ENCODE measurements at regions not wholly inside any gene's neighbourhood (a gene's known extent, or its start where the extent isn't known, plus 50 kb on each side); places are given as distances from the start of the nearest gene placed in this dataset.

GRCh38 chr11:87662287-87662686 is 513.0 kb downstream of the RAB38 start:
- no peak for DNase-seq
- H3K9me3 ChIP-seq, result no peaks in the 10 kb centered on the region
- H3K4me3 ChIP-seq, result no peak overlapping the region
- H3K36me3 ChIP-seq, result no peaks in the 10 kb centered on the region
- ATAC-seq, result no peak
- no peak overlapping the region for H3K27ac ChIP-seq
- no peaks in the 10 kb centered on the region for H3K4me1 ChIP-seq
- intact Hi-C loops (cut with DNase I), result no loop called here
- no peak for TF ChIP-seq CTCF (IDR thresholded peaks at IDR 0.05)
- H3K27me3 ChIP-seq (ENCODE audit: low read depth), result no peaks in the 10 kb centered on the region

DNA sequence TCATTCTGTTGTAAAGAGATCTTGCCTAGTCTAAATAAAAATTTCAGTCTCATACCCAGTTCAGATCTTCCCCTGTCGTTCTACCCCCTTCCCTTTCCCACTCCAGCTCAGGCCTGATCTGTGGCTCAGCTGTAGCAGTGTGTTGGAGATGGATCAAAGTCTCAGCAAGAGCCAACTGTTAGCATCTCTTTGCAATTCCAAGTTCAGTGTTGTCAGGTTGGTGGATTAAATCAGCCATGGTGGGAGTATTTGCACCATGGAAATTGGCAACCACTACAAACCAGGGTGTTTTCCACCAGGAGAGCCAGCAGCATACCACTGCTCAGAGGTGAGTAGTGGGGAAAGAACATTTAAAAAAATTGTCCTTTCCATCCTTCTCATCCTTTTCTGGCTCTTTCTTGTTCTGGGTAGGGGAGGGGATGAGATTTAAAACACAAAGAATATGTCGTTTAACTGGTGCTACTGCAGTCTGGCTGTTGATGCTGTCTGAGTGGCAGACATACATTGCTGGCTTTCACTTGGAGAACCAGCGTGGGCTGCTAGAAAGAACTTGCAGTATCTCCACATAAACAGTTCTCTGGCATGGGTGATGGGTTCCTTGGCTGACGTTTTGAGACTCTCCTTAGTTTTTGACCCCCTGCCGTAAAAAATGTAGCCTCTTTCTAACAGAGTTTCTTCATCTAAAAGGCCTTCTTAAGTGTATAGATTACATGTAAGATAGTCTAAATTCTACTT is 514.1 kb downstream of the RAB38 start:
- no peak overlapping the region for H3K4me3 ChIP-seq
- TF ChIP-seq CTCF (IDR thresholded peaks at IDR 0.05), result no peak
- no peaks in the 10 kb centered on the region for H3K9me3 ChIP-seq
- H3K27me3 ChIP-seq (ENCODE audit: low read depth), result no peaks in the 10 kb centered on the region
- no peak for ATAC-seq
- intact Hi-C loops (cut with DNase I), result no loop called here
- no peaks in the 10 kb centered on the region for H3K4me1 ChIP-seq
- no peak overlapping the region for H3K27ac ChIP-seq
- no peak for DNase-seq
- no peaks in the 10 kb centered on the region for H3K36me3 ChIP-seq

DNA sequence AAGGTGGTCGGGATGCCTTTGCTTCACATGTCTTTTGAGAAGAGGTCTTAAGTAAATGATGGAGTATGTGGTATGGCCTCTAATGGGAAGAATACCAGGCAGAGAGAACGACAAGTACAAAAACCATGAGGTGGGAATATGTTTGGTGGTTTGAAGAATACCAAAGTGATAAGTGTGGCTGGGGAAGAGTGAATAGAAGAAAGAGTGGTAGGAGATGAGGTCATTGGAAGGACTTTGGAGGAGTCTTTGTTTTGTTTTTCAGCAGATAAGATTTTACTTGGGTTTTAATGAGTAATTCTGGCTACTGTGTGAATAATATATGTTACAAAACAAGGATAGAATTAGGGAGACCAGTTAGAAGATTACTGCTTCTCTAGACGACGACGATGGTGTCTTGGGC is 515.4 kb downstream of the RAB38 start:
- no peak for ATAC-seq
- Histone ChIP-seq H3K36me3 (no peaks in the 10 kb centered on the region), H3K27ac (no peak overlapping the region), H3K9me3 (no peaks in the 10 kb centered on the region), H3K4me1 (no peaks in the 10 kb centered on the region), H3K27me3 (ENCODE audit: low read depth) (no peaks in the 10 kb centered on the region), H3K4me3 (no peak overlapping the region)
- intact Hi-C loops (cut with DNase I), result no loop called here
- no peak for TF ChIP-seq CTCF (IDR thresholded peaks at IDR 0.05)
- DNase-seq, result no peak

- H3K4me1 ChIP-seq, result no peaks in the 10 kb centered on the region
- intact Hi-C loops (cut with DNase I), result no loop called here
- no peak for DNase-seq
- no peak for TF ChIP-seq CTCF (IDR thresholded peaks at IDR 0.05)
- no peaks in the 10 kb centered on the region for H3K9me3 ChIP-seq
- no peaks in the 10 kb centered on the region for H3K27me3 ChIP-seq (ENCODE audit: low read depth)
- no peak overlapping the region for H3K4me3 ChIP-seq
- no peaks in the 10 kb centered on the region for H3K36me3 ChIP-seq
- ATAC-seq, result no peak
- H3K27ac ChIP-seq, result no peak overlapping the region
Observed at GRCh38 chr11:87645626-87646025, 529.6 kb downstream of the RAB38 start.

DNA sequence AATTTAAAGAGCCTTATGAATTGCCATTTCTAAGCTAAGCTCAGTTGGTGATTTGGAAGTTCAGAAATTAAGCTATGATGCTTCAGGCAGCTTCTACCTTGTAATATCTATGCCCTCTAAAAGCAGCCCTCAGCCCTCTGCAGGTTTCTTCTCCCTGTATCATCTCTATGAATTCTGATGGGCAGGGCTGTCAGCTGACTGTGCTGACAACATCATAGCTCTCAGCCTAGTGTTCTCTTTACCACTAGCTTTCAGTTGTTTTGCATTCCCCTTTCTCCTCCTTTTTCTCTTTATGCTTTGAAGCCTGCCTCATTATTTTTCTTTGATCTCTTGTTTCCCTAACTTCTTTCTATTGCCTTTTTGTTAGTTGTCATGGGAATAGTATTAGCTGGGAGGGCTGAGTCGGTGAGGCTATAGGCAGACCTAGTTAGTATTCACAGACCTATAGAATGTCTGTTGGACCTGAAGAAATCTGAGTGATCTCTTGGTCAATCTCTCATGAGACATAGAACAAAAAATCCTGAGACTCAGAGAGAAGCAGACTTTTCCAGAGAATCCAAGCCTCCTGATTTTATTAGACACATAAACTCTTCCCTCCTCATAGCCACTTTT is 535.4 kb downstream of the RAB38 start:
- no peaks in the 10 kb centered on the region for H3K36me3 ChIP-seq
- intact Hi-C loops (cut with DNase I), result no loop called here

More for the DNA sequence above, 535.4 kb downstream of the RAB38 start:
- H3K9me3 ChIP-seq, result no peaks in the 10 kb centered on the region
- ATAC-seq (no peak), DNase-seq (no peak)
- H3K4me1 ChIP-seq, result no peaks in the 10 kb centered on the region
- no peak overlapping the region for H3K4me3 ChIP-seq
- TF ChIP-seq CTCF (IDR thresholded peaks at IDR 0.05), result no peak
- no peaks in the 10 kb centered on the region for H3K27me3 ChIP-seq (ENCODE audit: low read depth)
- no peak overlapping the region for H3K27ac ChIP-seq
